ENCODE measurements at regions not wholly inside any gene's neighbourhood (a gene's known extent, or its start where the extent isn't known, plus 50 kb on each side); places are given as distances from the start of the nearest gene placed in this dataset.

GRCh38 chr2:3132466-3132865 lies 245.2 kb downstream of the EIPR1 start:
- TF ChIP-seq CTCF (IDR thresholded peaks at IDR 0.05; ENCODE audit: insufficient read depth, low read length, poor library complexity, severe bottlenecking) (no peak), EZH2phosphoT487 (conservative IDR thresholded peaks at IDR 0.05; ENCODE audit: low read length) (no peak)

Measured in SU-DHL-6 (cell line).